Caki2 (cell line): ENCODE measurements at regions not wholly inside any gene's neighbourhood (a gene's known extent, or its start where the extent isn't known, plus 50 kb on each side); places are given as distances from the start of the nearest gene placed in this dataset.
A peak's percentile ranks its signal among the peaks of the same experiment; 100 is the strongest.
"Not testable (repeated sequence)": the region's sequence is repeated elsewhere in the genome, so short reads cannot be mapped to it uniquely, and the experiment has no call there.

ENCODE experiments used
- DNase-seq: peaks from one replicate; pipeline ENCODE4 v3.0.0-alpha.2; 2015; ENCODE audit warnings: low read depth
- in situ Hi-C: cut with HindIII; loops from 2 replicates; pipeline ENCODE4 v1.10.0; 2016; ENCODE audit warnings: low sequenced_read_pairs, low pct_unique_long_range_greater_than_20kb, mixed read lengths

DNA sequence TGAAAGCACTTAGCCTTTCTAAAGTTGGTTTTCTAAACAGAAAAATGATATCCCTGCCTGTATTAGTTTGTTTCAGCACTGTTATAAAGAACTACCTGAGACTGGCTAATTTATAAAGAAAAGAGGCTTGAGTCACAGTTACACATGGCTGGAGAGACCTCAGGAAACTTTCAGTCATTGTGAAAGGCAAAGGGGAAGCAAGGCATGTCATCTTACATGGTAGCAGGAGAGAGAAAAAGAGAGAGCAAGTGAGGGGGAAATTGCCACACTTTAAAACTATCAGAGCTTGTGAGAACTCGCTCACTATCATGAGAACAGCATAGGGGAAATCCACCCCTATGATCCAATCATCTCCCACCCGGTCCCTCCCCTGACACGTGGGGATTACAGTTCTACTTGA is 64.9 kb downstream of the FAM170A start:
- in situ Hi-C loops, result no loop called here
- no peak for DNase-seq

DNA sequence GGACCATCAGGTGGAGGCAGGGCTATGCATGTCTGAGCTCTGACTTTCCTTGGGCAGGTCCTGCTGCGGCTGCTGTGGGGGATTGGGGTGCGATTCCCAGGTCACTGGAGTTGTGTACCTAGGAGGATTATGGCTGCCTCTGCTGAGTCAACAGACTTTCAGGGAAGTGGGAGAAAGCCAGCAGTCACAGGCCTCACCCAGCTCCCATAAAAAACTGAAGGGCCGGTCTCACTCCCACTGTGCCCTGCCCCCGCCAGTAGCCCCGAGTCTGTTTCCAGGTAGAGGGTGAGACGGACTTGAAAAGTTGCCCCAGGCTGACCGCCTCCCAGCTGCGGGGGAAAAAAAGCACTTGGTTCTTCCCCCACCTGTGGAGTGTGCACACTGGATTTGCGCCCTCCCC is 76.7 kb downstream of the FAM170A start:
- in situ Hi-C loops, result no loop called here
- no peak for DNase-seq

DNA sequence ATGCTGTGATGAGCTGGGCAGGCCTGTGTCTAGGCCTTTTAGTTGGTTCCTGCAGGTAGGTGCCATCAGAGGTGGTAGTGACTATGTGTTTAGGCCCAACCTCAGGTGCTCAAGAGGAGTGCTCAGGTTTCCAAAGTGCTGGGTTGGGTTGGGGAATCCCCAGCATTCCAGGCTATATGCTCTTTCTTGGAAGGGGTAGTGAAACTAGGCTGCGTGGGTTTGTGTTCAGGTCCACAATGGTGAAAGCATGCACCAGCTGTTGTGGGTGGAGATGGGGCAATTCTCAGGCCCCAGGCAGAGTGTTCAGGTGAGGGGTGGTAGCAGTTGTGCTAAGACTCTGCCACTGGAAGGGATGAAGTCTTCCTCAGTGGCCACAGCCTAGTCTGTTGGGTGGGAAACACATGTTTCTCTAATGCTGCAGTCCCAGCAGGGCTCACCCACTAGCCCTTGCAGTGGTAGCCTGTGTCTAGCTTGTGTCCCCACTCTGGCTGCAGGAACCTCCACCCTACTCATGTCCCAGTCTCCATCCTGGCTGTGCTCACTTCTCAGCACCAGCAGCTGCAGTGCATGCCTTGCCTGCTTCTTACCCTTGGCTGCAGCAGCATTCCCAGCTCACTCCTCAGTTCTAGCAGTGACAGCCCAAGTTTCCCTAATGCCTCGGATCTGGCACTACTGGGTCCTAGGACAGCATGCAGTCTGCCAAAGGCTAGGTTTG is 78.9 kb downstream of the FAM170A start:
- in situ Hi-C loops, result no loop called here
- DNase-seq, result no peak

DNA sequence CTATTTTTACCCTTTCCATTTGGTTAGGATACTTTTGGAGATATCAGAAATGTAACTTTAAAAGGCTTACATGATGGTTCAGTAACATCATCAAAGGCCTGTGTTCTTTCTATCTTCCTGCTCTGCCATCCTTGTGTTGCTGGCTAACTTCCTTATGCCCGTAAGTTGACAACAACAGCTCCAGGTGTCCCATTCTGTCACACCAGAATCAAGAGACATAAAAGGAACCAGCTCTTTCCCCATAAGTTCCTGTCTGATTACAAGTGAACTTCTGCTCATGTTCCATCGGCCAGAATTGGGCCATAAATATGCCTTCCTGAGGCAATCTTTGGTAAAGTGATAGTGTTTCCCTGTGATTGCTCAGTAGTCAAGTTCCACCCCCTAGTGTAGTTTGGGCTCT is 92.4 kb downstream of the FAM170A start:
- DNase-seq, result no peak
- in situ Hi-C loops, result no loop called here

DNA sequence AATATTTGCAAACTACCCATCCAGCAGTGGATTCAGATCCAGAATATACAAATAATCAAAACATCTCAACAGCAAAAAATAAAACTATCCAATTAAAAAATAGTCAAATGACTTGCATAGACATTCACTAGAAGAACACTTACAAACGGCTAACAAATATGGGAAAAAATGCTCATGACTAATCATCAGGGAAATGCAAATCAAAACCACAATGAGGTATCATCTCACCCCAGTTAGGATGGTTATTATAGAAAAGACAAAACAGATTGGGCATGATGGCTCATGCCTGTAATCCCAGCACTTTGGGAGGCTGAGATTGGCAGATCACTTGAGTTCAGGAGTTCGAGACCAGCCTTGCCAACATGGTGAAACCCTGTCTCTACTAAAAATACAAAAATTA is 95.9 kb downstream of the FAM170A start:
- in situ Hi-C loops, DNase-seq: not testable (repeated sequence)

DNA sequence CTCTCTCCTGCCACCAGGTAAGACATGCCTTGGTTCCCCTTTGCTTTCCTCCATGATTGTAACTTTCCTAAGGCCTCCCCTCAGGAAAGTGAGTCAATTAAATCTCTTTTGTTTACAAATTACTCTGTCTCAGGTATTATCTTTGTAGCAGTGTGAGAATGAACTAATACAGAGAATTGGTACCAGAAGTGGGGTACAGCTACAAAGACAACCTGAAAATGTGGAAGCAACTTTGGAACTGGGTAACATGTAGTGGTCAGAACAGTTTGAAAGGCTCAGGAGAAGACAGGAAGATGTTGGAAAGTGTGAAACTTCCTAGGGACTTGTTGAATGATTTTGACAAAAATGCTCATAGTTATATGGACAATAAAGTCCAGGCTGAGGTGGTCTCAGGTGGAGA is 97.2 kb downstream of the FAM170A start:
- DNase-seq, result no peak
- in situ Hi-C loops, result no loop called here

DNA sequence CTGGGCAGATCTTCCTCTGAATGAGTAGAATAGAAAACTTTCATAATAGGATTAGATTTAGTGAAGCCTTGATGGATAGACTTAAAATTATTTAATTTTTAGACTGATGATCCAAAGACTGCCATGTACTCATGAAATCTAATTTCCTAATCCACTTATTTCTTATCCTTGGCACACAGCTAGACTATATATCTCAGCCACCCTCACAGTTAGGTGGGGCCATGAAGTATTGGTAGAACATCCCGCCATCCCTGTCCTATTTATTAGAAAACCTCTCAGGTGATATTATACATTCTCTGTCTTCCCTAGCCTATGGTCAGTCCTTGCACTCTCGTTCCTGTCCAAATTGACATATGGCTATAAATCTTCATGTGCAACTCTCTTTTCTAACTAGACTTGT is 110.9 kb downstream of the FAM170A start:
- in situ Hi-C loops, result no loop called here
- DNase-seq, result no peak

DNA sequence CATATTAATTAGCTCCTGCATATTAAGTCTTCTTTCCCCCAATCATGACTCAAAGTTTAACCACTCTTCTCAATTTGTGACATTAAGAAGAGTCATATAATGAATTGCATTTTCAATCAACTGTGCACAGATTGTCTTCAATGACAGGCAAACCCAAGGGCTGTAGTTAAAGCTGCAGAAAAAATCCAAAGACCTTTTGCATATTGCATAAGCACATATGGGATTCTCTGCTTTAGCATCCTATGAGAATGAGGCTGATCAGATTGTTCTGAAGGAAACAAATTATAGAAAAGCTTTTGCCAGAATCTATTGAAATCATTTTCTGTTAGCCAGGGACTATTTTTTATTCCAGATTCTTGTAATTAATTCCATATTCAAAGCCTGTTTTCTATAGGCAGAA is 112.3 kb downstream of the FAM170A start:
- no peak for DNase-seq
- in situ Hi-C loops, result no loop called here

DNA sequence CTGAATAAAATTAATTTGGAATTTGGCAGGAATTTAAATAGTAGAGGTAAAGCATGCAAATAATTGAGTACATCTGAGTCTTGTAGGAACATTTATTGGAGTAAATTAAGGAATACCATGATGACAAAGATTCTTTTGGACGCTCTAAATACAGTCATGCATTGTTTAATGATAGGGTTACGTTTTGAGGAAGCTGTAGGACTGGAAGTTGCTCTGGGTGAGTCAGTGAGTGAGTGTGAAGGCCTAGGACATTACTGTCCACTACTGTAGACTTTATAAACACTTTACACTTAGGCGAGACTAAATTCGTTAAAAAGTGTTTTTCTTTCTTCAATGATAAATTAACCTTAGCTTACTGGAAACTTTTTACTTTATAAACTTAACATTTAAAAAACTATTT is 113.0 kb downstream of the FAM170A start:
- in situ Hi-C loops, result no loop called here
- no peak for DNase-seq

DNA sequence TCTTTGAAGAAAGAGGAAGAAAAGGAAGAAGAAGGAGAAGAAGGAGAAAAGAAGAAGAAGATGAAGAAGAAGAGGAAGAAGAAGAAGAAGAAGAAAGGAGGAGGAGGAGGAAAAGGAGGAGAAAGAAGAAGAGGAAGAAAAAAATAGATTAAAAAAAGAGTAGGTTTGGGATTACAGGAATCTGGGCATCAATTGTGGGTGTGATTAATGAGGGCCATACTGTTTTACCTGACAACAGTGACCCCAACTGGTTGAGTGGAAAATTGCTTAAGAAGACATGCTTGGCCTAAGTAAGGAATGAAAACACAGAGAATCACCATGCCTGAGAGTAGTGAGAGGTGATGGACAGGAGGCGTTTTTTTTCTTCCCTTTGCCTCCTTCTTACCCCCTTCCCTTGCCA is 114.6 kb downstream of the FAM170A start:
- in situ Hi-C loops, result no loop called here
- DNase-seq, result peak; percentile 10

DNA sequence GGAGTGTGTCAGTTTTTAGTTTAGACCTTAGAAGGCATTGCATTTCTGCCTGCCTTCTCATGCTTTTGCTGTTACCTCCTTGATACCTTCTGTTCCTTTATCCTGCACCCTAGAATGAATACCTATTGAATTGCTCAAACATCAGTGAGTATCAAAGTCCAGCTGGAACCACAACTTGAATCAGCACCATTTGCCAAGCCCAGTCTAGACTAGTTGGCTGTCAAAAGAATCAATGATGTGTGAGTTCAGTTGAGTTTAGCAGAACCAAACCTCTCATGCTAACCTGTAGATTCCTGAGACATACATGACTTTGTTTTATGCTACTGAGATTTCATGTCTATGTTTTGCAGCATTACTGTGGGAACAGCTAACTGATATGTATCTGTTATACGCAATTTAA is 116.6 kb downstream of the FAM170A start:
- in situ Hi-C loops, result no loop called here

DNA sequence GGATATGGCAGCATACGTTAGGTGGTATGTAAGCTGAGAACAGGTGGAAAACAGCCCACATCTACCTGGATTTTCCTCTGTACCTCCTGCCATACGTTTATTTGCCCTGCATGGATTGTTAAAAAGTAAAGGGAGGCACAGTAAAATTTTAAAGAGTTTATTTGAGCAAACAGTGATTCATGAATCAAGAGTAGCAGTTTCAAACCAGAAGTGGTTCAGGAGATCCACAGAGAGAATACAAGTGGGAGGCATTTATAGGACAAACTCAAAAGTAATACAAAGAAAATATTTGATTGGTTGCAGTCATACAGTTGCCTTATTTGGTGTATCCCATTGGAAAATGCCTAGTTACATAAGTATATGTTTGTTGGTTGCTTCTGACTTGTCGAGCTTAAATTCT is 117.6 kb downstream of the FAM170A start:
- in situ Hi-C loops, result no loop called here
- no peak for DNase-seq

More for the DNA sequence above, 116.6 kb downstream of the FAM170A start:
- DNase-seq, result no peak

DNA sequence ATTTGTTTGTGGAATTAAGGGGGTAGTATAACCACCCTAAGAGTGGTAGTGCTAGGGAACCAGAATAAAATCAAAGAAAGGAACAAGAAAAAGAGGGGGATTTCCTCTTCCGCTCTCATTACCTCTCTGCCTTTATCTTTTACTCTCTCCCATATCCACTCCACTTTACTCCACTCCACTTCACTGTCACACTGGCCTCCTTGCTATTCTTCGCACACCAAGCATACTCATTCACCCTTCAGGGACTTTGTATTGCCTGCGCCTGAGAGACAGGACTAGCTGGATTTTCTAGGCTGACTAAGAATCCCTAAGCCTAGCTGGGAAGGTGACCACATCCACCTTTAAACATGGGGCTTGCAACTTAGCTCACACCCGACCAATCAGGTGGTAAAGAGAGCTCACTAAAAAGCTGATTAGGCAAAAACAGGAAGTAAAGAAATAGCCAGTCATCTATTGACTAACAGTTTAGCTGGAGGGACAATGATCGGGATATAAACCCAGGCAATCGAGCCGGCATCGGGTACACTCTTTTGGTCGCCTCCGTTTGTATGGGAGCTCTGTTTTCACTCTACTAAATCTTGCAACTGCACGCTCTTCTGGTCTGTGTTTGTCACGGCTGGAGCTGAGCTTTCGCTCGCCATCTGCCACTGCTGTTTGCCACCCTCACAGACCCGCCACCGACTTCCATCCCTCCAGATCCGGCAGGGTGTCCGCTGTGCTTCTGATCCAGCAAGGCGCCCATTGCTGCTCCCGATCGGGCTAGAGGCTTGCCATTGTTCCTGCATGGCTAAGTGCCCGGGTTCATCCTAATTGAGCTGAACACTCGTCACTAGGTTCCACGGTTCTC is 121.8 kb downstream of the FAM170A start:
- no peak for DNase-seq
- in situ Hi-C loops, result no loop called here

DNA sequence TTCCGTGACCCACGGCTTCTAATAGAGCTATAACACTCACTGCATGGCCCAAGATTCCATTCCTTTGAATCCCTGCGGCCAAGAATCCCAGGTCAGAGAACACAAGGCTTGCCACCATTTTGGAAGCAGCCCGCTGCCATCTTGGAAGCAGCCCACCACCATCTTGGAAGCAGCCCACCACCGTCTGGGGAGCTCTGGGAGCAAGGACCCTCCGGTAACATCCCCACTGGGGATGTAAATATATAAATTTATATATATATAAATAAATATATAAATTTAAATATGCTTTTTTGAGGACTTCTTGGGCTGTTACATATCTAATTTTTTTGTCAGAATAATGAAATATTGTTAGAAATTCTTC is 122.4 kb downstream of the FAM170A start:
- in situ Hi-C loops, result no loop called here
- no peak for DNase-seq

DNA sequence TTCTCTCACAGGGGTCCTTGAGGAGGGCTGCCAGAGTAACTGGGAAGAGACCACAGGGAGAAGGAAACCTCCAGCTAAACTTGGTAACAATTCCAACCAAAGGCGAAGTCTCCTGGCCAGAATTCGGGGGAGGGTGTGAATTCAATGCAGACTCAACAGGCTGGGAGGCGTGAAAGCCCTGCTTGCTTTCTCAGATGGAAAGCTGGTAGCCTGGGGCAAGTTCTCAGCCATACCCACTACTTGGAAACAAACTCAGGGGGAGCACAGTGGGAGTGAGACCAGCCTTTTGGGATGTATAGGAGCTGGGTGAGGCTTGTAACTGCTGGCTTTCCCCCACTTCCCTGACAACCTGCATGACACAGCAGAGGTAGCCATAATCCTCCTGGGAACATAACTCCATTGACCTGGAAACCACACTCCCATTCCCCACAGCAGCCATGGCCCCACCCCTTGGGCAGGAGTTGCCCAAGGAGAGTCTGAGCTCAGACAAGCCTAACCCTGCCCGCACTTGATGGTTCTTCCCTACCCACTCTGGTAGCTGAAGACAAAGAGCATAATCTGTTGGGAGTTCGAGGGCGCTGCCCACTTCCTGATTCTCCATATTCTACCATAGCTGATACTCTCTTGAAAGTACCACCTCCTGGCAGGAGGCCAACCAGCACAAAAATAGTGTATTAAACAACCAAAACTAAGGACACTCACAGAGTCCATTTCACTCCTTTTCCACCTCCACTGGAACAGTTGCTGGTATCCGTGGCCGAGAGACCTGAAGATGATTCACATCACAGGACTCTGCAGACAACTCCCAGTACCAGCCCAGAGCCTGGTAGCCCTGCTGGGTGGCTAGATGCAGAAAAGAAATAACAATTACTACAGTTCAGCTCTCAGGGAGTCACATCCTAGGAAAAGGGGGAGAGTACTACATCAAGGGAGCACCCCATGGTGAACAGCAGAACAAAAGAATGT is 123.8 kb downstream of the FAM170A start:
- DNase-seq, result no peak
- in situ Hi-C loops, result no loop called here

DNA sequence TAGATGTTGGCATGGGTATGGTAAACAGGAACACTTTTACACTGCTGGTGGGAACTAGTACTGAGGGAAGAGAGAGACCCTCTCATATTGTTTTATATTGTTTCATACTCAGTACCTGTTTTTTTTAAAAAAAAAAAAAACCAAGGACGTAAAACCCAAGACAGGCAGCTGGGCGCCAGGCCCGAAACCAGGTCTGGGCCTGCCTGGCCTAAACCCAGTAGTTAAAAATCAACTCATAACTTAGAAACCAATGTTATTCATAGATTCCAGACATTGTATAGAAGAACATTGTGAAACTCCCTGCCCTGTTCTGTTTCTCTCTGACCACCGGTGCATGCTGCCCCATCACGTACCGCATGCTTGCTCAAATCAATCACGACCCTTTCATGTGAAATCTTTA is 125.5 kb downstream of the FAM170A start:
- DNase-seq, in situ Hi-C loops: not testable (repeated sequence)

DNA sequence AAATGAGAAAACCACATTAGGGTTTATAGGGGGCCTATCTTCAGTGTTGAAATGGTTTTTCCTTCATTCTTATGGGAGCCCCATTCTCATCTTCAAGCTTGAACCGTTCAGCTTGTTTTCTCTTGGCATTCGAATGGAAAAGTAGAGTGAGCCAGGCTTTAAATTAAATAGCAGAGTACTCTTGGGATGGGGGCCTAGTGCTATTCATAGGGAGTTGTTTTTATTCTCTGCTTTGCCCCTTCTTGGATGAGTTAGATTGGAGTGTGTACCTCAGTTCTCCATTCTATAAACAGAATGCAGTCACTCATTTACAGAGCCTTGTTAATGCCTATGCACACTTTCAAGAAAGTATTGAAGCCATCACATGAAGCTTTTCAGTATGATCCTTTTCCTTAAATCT is 127.9 kb downstream of the FAM170A start:
- in situ Hi-C loops, result no loop called here
- no peak for DNase-seq

DNA sequence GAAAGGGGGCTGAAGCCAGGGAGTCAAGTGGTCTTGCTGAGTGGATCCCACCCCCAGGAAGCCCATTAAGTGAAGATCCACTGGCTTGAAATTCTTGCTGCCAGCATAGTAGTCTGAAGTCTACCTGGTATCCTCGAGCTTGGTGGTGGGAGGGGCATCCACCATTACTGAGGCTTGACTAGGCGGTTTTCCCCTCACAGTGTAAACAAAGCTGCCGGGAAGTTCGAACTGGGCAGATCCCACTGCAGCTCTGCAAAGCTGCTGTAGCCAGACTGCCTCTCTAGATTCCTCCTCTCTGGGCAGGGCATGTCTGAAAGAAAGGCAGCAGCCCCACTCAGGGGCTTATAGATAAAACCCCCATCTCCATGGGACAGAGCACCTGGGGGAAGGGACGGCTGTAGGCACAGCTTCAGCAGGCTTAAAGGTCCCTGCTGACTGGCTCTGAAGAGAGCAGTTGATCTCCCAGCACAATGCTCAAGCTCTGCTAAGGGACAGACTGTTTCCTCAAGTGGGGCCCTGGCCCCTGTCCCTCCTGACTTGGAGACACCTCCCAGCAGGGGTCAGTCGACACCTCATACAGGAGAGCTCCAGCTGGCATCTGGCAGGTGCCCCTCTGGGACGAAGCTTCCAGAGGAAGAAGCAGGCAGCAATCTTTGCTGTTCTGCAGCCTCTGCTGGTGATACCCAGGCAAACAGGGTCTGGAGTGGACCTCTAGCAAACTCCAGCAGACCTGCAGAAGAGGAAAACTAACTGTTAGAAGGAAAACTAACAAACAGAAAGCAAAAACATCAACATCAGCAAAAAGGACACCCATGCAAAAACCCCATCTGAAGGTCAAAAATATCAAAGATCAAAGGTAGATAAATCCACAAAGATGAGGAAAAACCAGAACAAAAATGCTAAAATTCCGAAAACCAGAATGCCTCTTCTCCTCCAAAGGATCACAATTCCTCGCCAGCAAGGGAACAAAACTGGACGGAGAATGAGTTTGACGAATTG is 140.6 kb downstream of the FAM170A start:
- in situ Hi-C loops, DNase-seq: not testable (repeated sequence)
